MM.1S (cell line): ENCODE measurements at regions not wholly inside any gene's neighbourhood (a gene's known extent, or its start where the extent isn't known, plus 50 kb on each side); places are given as distances from the start of the nearest gene placed in this dataset.

ENCODE experiments used
- CTCF ChIP-seq: fragments of 300-600 bp; sonication (generic); IDR thresholded peaks from 2 replicates; pipeline ENCODE4 v1.5.1; 2016; ENCODE audit warnings: antibody characterized with exemption, low read length, mixed read lengths
- EZH2 ChIP-seq: fragments of 300-600 bp; sonication (generic); optimal IDR thresholded peaks from 2 replicates; pipeline ENCODE3; 2017; ENCODE audit warnings: low read depth, mild to moderate bottlenecking, antibody characterized with exemption, low read length, mixed read lengths
- EZH2phosphoT487 ChIP-seq: fragments of 300-600 bp; sonication (generic); IDR thresholded peaks from 2 replicates; pipeline ENCODE4 v1.6.1; 2018; ENCODE audit warnings: antibody characterized with exemption, low read length

GRCh38 chr12:71041476-71041875, 116.3 kb downstream of the TSPAN8 start:
- no peak for TF ChIP-seq CTCF
- no peak for TF ChIP-seq EZH2phosphoT487
- no peak for TF ChIP-seq EZH2
